GM21423 (cell line): ENCODE measurements at regions not wholly inside any gene's neighbourhood (a gene's known extent, or its start where the extent isn't known, plus 50 kb on each side); places are given as distances from the start of the nearest gene placed in this dataset.

Experiments used
- ATAC-seq: cut with Tn5 transposase; IDR thresholded peaks from one replicate; pipeline ENCODE4 v1.9.1; 2021; ENCODE audit warnings: mild to moderate bottlenecking, moderate library complexity; ENCODE audit not compliant: unreplicated experiment

- no peak for ATAC-seq
These were observed 411.2 kb downstream of the PLPP3 start for GRCh38 chr1:56168176-56168575.

- ATAC-seq: no peak
These were observed 411.8 kb downstream of the PLPP3 start for GRCh38 chr1:56167596-56167995.

GRCh38 chr1:56160773-56161315 is 418.5 kb downstream of the PLPP3 start:
- ATAC-seq: no peak

- no peak for ATAC-seq
These were observed 422.1 kb downstream of the PLPP3 start for GRCh38 chr1:56156971-56157876.

- ATAC-seq: no peak
These were observed 426.1 kb downstream of the PLPP3 start for GRCh38 chr1:56153276-56153675.

GRCh38 chr1:56152635-56153034 is 426.7 kb downstream of the PLPP3 start:
- ATAC-seq: no peak

GRCh38 chr1:56151402-56151801 is 428.0 kb downstream of the PLPP3 start:
- ATAC-seq: no peak

- no peak for ATAC-seq
These were observed 428.7 kb downstream of the PLPP3 start for GRCh38 chr1:56150441-56151215.

GRCh38 chr1:56149761-56150160 is 429.6 kb downstream of the PLPP3 start:
- no peak for ATAC-seq

GRCh38 chr1:56148326-56149193 is 430.8 kb downstream of the PLPP3 start:
- ATAC-seq: no peak

GRCh38 chr1:56147459-56147858 is 431.9 kb downstream of the PLPP3 start:
- ATAC-seq: no peak

GRCh38 chr1:56147034-56147433 is 432.3 kb downstream of the PLPP3 start:
- no peak for ATAC-seq

GRCh38 chr1:56146449-56146848 is 432.9 kb downstream of the PLPP3 start:
- ATAC-seq: no peak

- no peak for ATAC-seq
These were observed 433.8 kb downstream of the PLPP3 start for GRCh38 chr1:56145581-56145980.

- ATAC-seq: no peak
These were observed 437.1 kb downstream of the PLPP3 start for GRCh38 chr1:56142301-56142700.

- no peak for ATAC-seq
These were observed 439.5 kb downstream of the PLPP3 start for GRCh38 chr1:56139836-56140235.

- ATAC-seq: no peak
These were observed 441.6 kb downstream of the PLPP3 start for GRCh38 chr1:56137521-56138505.

GRCh38 chr1:56137090-56137489 is 442.3 kb downstream of the PLPP3 start:
- no peak for ATAC-seq

- no peak for ATAC-seq
These were observed 443.6 kb downstream of the PLPP3 start for GRCh38 chr1:56135864-56136147.
